Epithelial cell of proximal tubule (primary cell): ENCODE measurements at regions not wholly inside any gene's neighbourhood (a gene's known extent, or its start where the extent isn't known, plus 50 kb on each side); places are given as distances from the start of the nearest gene placed in this dataset.
A peak's percentile ranks its signal among the peaks of the same experiment; 100 is the strongest.

ENCODE experiments used
- DNase-seq: peaks from one replicate; pipeline ENCODE4 v3.0.0-alpha.2; 2011; ENCODE audit warnings: low read depth
- H3K4me3 ChIP-seq: 2 replicates; pipeline ENCODE4 v1.5.1; 2011; ENCODE audit warnings: low read depth, mild to moderate bottlenecking, low read length
- CTCF ChIP-seq: conservative IDR thresholded peaks from 2 replicates; pipeline ENCODE4 v1.5.1; 2012; ENCODE audit warnings: low read depth, mild to moderate bottlenecking, low read length

DNA sequence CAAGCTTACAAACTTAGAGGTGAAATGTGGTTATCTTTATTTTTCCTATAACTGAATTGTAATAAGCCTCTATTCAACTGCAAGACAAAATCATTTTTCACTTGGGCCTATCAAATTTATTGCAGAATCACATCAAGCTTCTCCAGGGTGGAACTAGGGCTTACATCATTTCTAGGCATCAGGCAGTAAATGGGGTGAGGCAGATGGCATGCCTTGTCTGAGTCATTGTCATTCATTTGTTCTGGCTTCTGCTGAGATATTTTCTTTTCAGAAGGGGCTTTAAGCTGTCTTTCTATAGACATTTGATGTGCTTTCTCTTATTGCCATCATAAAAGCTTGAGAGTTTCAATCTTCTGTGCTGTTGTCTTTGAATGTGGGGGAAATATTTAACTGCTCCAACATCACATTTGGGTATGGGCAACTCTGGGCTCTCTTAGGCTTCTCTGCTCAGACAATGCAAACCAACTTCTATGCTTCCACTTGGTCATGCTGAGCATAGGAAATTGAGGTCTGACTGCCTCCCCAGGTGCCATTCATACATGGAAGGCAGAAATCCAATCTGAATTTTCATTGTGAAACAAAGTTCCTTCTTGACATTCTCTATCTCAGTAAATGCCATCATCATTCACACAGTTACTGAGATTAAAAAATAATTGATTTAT lies 225.8 kb upstream of the GIMD1 start:
- no peak overlapping the region for H3K4me3 ChIP-seq
- DNase-seq, result no peak
- TF ChIP-seq CTCF, result no peak

- TF ChIP-seq CTCF, result no peak
- H3K4me3 ChIP-seq, result no peak overlapping the region
- DNase-seq, result no peak
Observed at GRCh38 chr4:106588891-106589290, 220.3 kb upstream of the GIMD1 start.

- H3K4me3 ChIP-seq, result no peak overlapping the region
- DNase-seq, result no peak
Observed at GRCh38 chr4:106587558-106587957, 219.0 kb upstream of the GIMD1 start.

DNA sequence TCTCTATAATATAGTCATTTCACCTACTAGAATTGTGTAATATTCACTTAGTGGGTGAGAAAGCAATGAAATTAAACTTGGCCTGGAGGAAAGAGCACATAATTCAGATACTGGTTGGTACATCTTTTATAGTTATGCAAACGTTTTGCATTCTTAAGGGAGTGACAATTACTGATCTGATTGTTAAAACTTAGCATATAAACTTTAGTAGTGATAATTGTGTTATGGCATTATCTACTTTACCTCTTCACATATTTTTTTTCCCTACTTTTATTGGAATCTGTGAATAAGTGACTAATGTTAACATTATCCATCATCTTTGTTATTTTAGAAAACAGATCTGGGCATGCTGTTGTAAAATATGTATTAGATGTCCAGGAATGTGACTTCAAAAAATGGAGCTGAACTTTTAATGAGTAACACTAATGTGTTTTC lies 217.4 kb upstream of the GIMD1 start:
- TF ChIP-seq CTCF, result no peak
- DNase-seq, result no peak
- no peak overlapping the region for H3K4me3 ChIP-seq

More at GRCh38 chr4:106587558-106587957, 219.0 kb upstream of the GIMD1 start:
- no peak for TF ChIP-seq CTCF

DNA sequence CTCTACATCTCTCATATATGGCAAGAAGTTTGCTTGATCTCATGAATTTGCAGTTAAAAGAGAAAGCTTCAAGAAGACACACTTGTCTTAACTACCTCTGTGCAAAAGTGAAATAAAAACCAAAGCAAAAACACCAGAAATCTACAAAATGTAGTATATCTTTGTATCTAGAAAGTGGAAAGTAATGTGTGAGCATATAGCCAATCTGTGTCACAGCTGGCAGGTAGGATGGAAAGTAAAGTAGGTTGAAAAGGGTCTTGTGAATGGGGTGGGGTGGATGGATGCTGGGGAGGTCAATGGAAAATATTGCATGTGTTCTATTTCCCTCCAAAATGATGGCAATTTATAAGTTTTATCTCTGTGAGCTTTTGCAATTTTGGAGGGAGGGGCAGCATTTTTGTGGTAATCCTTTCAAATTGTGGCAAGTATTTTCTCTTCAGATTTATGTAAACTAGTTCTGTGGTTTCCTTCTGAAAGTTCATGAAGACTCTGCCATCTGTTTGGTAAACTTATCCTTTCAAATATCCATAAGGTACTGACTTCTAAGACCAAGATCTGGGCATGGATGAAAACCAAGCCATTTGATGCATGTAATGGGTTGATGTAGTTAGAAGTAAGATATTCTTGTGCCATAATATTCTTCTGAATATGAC lies 215.9 kb upstream of the GIMD1 start:
- TF ChIP-seq CTCF, result no peak
- H3K4me3 ChIP-seq, result no peak overlapping the region
- no peak for DNase-seq

GRCh38 chr4:106583567-106583966 lies 215.0 kb upstream of the GIMD1 start:
- TF ChIP-seq CTCF, result no peak
- DNase-seq, result peak; percentile 89
- H3K4me3 ChIP-seq, result no peak overlapping the region

- TF ChIP-seq CTCF, result no peak
- no peak for DNase-seq
- H3K4me3 ChIP-seq, result no peak overlapping the region
Observed at GRCh38 chr4:106583108-106583507, 214.5 kb upstream of the GIMD1 start.
